Activated naive CD8-positive, alpha-beta T cell treated with anti-CD3 and anti-CD28 coated beads, Interleukin-2, amount 50 U/mL, for 24 hours (primary cell): ENCODE measurements at regions not wholly inside any gene's neighbourhood (a gene's known extent, or its start where the extent isn't known, plus 50 kb on each side); places are given as distances from the start of the nearest gene placed in this dataset.

Experiments used
- ATAC-seq: fragments of 150-1000 bp; cut with Tn5 transposase; one replicate; pipeline ENCODE4 v1.10.0; 2021
- DNase-seq: peaks from one replicate; pipeline ENCODE4 v3.0.0; 2021
- H3K27ac Mint-ChIP-seq: one replicate; pipeline ENCODE4 v1.8.0; 2021; ENCODE audit warnings: mild to moderate bottlenecking, mixed read lengths
- H3K27me3 Mint-ChIP-seq: one replicate; pipeline ENCODE4 v1.8.0; 2021; ENCODE audit warnings: mixed read lengths
- H3K36me3 Mint-ChIP-seq: one replicate; pipeline ENCODE4 v1.8.0; 2021; ENCODE audit warnings: low read depth, mixed read lengths
- H3K4me1 Mint-ChIP-seq: one replicate; pipeline ENCODE4 v1.8.0; 2021; ENCODE audit warnings: mixed read lengths
- H3K4me3 Mint-ChIP-seq: one replicate; pipeline ENCODE4 v1.8.0; 2021; ENCODE audit warnings: mild to moderate bottlenecking, moderate library complexity, mixed read lengths
- H3K9me3 Mint-ChIP-seq: one replicate; pipeline ENCODE4 v1.8.0; 2021; ENCODE audit warnings: mixed read lengths

GRCh38 chr17:17423656-17424055 lies 53.1 kb upstream of the MED9 start:
- Mint-ChIP-seq H3K4me1 (peaks cover 2% of the 10 kb centered on the region), H3K27me3 (no peaks in the 10 kb centered on the region), H3K27ac (no peak overlapping the region), H3K9me3 (no peaks in the 10 kb centered on the region), H3K36me3 (no peaks in the 10 kb centered on the region), H3K4me3 (no peak overlapping the region)
- ATAC-seq (no peak), DNase-seq (no peak)

DNA sequence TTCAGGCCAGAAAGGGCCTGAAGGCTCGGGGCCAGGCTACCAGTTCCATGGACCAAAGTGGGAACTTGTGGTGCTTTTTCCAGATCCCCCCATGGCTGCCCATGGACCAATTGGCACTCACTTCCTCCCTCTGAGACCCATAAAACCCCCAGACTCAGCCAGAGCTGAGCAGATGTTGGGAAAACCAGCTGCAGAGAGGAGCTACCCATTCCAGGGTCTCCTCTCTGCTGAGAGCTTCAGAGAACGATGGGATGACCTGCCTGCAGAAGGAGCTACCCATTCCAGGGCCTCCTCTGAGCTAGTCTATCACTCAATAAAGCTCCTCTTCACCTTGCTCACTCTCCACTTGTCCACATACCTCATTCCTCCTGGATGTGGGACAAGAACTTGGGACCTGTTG lies 52.2 kb upstream of the MED9 start:
- Mint-ChIP-seq H3K4me1 (peaks cover 2% of the 10 kb centered on the region), H3K4me3 (no peak overlapping the region), H3K27me3 (peaks cover 1% of the 10 kb centered on the region), H3K36me3 (no peaks in the 10 kb centered on the region), H3K9me3 (no peaks in the 10 kb centered on the region), H3K27ac (no peak overlapping the region)
- ATAC-seq (no peak), DNase-seq (no peak)

DNA sequence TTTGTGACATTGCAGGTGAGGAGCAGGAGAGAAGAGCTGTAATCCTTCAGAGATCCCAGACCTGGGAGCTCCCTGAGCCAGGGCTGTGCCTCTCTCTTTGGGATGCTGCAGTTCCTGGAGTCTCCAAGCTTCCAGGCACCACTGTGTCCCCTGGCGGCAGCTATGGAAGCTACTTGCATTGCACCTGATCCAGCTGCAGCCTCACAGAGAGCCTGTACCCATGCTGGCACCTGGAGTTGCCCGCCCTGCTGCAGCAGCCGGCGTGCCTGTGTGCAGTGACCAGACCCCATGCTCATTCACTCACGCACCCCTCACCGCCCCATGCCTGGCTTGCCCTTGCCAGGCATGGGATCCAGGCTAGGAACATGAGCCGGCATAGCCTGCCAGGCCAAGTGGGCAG lies 51.8 kb upstream of the MED9 start:
- H3K27ac Mint-ChIP-seq, result no peak overlapping the region
- ATAC-seq, result no peak
- H3K4me1 Mint-ChIP-seq, result peaks cover 2% of the 10 kb centered on the region
- no peak for DNase-seq
- no peak overlapping the region for H3K4me3 Mint-ChIP-seq
- no peaks in the 10 kb centered on the region for H3K9me3 Mint-ChIP-seq
- H3K27me3 Mint-ChIP-seq, result peaks cover 1% of the 10 kb centered on the region
- H3K36me3 Mint-ChIP-seq, result no peaks in the 10 kb centered on the region

DNA sequence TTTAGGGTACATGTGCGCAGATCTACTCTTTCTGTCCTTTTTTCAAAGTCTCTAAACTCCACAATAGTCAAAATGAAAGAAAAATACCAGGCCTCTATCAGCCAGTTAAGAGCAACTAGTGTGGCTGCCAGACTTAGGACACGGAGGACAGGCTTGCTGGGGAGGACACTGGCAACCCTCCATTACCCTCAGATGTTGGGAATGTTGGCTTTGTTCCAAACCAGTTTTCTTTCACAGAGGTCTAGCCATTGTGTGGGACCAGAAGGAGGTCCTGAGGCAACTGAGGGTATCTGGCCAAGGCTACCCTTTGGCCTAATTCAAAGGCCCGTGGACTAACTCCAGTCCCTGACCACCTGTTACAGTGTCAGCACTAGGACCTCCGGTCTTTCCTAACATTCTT lies 51.2 kb upstream of the MED9 start:
- H3K9me3 Mint-ChIP-seq, result no peaks in the 10 kb centered on the region
- peaks cover 1% of the 10 kb centered on the region for H3K27me3 Mint-ChIP-seq
- no peak overlapping the region for H3K4me3 Mint-ChIP-seq
- ATAC-seq (no peak), DNase-seq (no peak)
- H3K4me1 Mint-ChIP-seq, result no peaks in the 10 kb centered on the region
- H3K36me3 Mint-ChIP-seq, result no peaks in the 10 kb centered on the region
- H3K27ac Mint-ChIP-seq, result no peak overlapping the region

- Mint-ChIP-seq H3K9me3 (no peaks in the 10 kb centered on the region), H3K4me3 (no peak overlapping the region), H3K36me3 (no peaks in the 10 kb centered on the region), H3K27ac (no peak overlapping the region), H3K4me1 (no peaks in the 10 kb centered on the region), H3K27me3 (peaks cover 1% of the 10 kb centered on the region)
- no peak for DNase-seq
- no peak for ATAC-seq
Measured at GRCh38 chr17:17426184-17426583, 50.6 kb upstream of the MED9 start.
